Spinal cord (tissue), 9 donors: ENCODE measurements at regions not wholly inside any gene's neighbourhood (a gene's known extent, or its start where the extent isn't known, plus 50 kb on each side); places are given as distances from the start of the nearest gene placed in this dataset.

Experiments
- DNase-seq, 6 donors: peaks; one replicate each; pipeline versions ENCODE4 v3.0.0 to v3.0.0-alpha.2; 2013 to 2015; ENCODE audit warnings: low spot score in 6 of 6, low read depth in 4 of 6
- H3K27ac ChIP-seq: one replicate; pipeline ENCODE4 v1.5.1; 2013; ENCODE audit warnings: low read depth, low read length, control low read depth
- H3K27me3 ChIP-seq: one replicate; pipeline ENCODE4 v1.6.1; 2013; ENCODE audit warnings: low read length; ENCODE audit not compliant: control insufficient read depth, insufficient read depth
- H3K36me3 ChIP-seq: one replicate; pipeline ENCODE4 v1.6.1; 2013; ENCODE audit warnings: low read length; ENCODE audit not compliant: control insufficient read depth, insufficient read depth
- H3K4me1 ChIP-seq: one replicate; pipeline ENCODE4 v1.6.1; 2013; ENCODE audit warnings: low read length; ENCODE audit not compliant: control insufficient read depth, insufficient read depth
- H3K4me3 ChIP-seq: one replicate; pipeline ENCODE4 v1.5.1; 2013; ENCODE audit warnings: low read depth, low read length, control low read depth
- H3K9me3 ChIP-seq: one replicate; pipeline ENCODE4 v1.6.1; 2013; ENCODE audit warnings: low read length; ENCODE audit not compliant: control insufficient read depth, insufficient read depth
- WGBS: methylation state at CpG from one replicate; pipeline ENCODE4 v1.1.5; 2013; ENCODE audit warnings: missing lambda C conversion rate; ENCODE audit not compliant: insufficient coverage; 5-methylcytosine and 5-hydroxymethylcytosine counted together
- donor health status: healthy.

DNA sequence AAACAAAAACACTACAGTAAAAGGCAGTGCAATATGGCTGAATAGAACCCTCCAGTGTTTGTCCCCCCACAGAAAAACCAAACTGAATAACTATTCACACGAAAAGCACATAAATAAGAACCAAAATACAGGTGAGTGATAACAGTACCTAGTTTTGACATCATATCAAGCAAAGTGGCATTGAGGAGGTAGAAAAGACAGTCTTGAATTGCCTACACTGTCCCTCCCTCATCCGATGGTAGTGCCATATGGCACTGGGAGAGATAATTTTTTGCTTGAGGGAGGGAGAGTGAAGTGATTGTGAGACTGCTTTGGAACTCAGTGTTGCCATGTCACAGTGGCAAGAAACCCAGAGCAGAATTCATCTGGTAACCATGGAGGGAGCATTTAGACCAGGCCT, 99.2 kb downstream of the GPR174 start:
- H3K36me3 ChIP-seq: no peaks in the 10 kb centered on the region
- 80% methylated on average over 1 of the region's 2 CpGs for WGBS

DNA sequence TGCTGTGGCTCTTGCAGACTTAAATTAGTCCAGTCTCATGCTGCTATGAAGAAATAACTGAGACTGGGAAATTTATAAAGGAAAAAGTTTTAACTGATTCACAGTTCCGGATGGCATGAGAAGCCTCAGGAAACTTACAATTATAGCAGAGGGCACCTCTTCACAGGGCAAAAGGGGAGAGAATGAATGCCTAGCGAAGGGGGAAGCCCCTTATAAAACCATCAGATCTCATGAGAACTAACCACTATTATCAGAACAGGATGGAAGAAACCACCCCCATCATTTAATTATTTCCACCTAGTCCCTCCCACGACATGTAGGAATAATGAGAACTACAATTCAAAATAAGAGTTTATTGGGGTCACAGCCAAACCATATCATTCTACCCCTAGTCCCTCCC, 91.4 kb downstream of the GPR174 start:
- no peak overlapping the region for H3K4me3 ChIP-seq
- no peaks in the 10 kb centered on the region for H3K9me3 ChIP-seq
- H3K27ac ChIP-seq: no peak overlapping the region
- WGBS: 50% methylated on average over 1 of the region's 3 CpGs
- H3K27me3 ChIP-seq: no peaks in the 10 kb centered on the region
- no peaks in the 10 kb centered on the region for H3K36me3 ChIP-seq
- DNase-seq: no peak
- H3K4me1 ChIP-seq: no peaks in the 10 kb centered on the region

More for the DNA sequence above, 99.2 kb downstream of the GPR174 start:
- H3K27ac ChIP-seq: no peak overlapping the region
- no peaks in the 10 kb centered on the region for H3K27me3 ChIP-seq
- no peaks in the 10 kb centered on the region for H3K9me3 ChIP-seq
- no peak for DNase-seq
- H3K4me1 ChIP-seq: no peaks in the 10 kb centered on the region
- H3K4me3 ChIP-seq: no peak overlapping the region

DNA sequence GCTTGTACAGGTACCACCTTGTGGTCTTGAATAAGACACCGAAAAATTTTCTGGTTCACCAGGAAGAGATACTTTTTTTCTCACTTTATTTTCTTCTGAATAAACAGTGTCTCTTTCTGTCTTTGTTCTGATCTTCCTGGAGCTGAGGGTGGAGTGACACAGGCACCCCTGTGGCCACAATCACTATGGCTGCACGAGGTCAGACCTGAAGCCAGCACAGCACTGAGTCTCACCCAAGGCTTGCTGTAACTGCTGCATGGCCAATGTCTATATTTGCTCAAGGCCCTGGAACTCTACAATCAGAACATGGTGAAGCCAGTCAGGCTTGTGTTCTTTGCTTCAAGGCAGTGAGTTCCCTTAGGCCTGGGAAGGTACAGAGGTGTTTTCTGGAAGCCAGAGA, 87.2 kb downstream of the GPR174 start:
- no peak for DNase-seq
- no peaks in the 10 kb centered on the region for H3K36me3 ChIP-seq
- WGBS: 44% methylated on average over 1 of the region's 2 CpGs
- H3K27me3 ChIP-seq: no peaks in the 10 kb centered on the region
- H3K27ac ChIP-seq: no peak overlapping the region
- no peak overlapping the region for H3K4me3 ChIP-seq
- H3K9me3 ChIP-seq: no peaks in the 10 kb centered on the region
- no peaks in the 10 kb centered on the region for H3K4me1 ChIP-seq
